ENCODE measurements at regions not wholly inside any gene's neighbourhood (a gene's known extent, or its start where the extent isn't known, plus 50 kb on each side); places are given as distances from the start of the nearest gene placed in this dataset.
"Not testable (repeated sequence)": the region's sequence is repeated elsewhere in the genome, so short reads cannot be mapped to it uniquely, and the experiment has no call there.

DNA sequence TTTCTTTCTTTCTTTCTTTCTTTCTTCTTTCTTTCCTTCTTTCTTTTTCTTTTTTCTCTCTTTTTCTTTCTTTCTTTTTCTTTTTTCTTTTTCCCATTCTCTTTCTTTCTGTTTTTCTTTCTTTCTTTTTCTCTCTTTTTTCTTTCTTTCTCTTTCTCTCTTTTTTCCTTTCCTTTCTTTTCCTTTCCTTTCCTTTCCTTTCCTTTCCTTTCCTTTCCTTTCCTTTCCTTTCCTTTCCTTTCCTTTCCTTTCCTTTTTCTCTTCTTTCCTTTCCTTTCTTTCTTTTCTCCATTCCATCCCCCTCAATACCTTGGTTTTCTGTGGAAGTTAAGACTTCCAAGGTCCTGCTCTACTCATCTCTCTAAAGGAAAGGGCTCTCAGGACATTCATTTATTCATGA lies 102.8 kb upstream of the CLNK start:
- no peak overlapping the region for H3K4me3 ChIP-seq (ENCODE audit: low read length)
- TF ChIP-seq, protein P1, sequence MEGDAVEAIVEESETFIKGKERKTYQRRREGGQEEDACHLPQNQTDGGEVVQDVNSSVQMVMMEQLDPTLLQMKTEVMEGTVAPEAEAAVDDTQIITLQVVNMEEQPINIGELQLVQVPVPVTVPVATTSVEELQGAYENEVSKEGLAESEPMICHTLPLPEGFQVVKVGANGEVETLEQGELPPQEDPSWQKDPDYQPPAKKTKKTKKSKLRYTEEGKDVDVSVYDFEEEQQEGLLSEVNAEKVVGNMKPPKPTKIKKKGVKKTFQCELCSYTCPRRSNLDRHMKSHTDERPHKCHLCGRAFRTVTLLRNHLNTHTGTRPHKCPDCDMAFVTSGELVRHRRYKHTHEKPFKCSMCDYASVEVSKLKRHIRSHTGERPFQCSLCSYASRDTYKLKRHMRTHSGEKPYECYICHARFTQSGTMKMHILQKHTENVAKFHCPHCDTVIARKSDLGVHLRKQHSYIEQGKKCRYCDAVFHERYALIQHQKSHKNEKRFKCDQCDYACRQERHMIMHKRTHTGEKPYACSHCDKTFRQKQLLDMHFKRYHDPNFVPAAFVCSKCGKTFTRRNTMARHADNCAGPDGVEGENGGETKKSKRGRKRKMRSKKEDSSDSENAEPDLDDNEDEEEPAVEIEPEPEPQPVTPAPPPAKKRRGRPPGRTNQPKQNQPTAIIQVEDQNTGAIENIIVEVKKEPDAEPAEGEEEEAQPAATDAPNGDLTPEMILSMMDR (IDR thresholded peaks at IDR 0.05; ENCODE audit: insufficient read depth, low read depth, low read length, missing control alignments) = no peak

DNA sequence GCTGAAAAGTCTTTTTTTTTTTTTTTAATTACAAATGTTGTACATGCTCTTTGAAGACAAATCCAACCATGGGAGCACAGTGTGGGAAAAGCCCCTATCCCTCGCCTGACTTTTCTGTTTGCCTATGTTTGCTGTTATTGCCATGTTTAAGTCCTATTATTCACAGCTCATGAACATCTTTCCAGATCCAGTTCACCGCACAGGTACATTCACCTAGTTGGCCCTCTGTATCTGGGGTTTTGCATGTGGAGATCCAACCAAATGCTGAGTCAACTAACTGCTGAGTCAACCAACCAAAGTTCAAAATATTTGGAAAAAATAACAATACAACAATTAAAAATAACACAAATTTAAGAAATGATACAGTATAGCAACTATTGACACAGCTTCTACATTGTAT lies 100.1 kb upstream of the CLNK start:
- TF ChIP-seq, protein P1 (IDR thresholded peaks at IDR 0.05; ENCODE audit: insufficient read depth, low read depth, low read length, missing control alignments) = no peak

More for the DNA sequence above, 102.8 kb upstream of the CLNK start:
- no peak for DNase-seq (ENCODE audit: low read depth)

DNA sequence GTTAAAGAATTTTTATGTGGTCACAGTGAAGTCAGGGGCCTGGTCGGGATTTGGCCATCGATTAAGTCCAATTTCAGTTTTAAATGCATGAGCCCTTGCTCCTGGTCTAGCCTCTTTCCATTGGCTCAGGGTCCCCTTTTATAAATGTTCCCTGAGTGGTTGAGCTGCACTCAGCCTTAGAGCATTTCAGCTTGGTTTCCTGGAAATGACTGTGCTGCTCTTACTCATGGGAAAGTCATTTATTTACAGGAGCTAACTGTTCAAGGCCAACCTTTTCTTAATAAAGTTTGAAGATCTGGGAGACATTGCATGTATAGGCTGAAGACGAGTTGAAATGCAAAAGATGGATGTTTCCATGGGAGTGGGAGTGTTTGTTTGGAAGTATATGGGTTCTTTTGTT lies 98.8 kb upstream of the CLNK start:
- TF ChIP-seq, protein P1 (IDR thresholded peaks at IDR 0.05; ENCODE audit: insufficient read depth, low read depth, low read length, missing control alignments) = no peak
- peak; percentile 68 for DNase-seq (ENCODE audit: low read depth)
- H3K4me3 ChIP-seq (ENCODE audit: low read length) = no peak overlapping the region

More for the DNA sequence above, 100.1 kb upstream of the CLNK start:
- DNase-seq (ENCODE audit: low read depth) = no peak
- H3K4me3 ChIP-seq (ENCODE audit: low read length) = no peak overlapping the region

DNA sequence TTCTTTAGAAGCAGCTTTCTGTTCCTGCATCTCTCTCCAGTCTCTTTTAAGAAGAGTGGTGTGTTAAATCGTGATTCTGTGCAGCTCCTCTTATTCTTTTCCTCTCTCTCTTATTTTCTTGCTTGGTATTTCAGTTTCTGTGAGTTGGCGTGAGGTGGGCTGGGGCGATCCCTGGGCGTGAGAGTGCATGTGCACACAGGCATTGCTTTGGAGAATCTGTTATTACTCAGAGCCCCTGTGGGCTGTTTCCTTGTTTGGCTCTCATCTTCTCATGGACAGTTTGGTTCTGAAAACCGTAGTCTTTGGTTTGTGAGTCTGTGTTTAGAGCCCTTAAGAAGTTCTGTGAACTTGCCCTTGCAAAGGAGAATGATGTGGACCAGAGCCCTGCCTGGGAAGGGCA lies 97.2 kb upstream of the CLNK start:
- H3K4me3 ChIP-seq (ENCODE audit: low read length) = no peak overlapping the region
- peak; percentile 80 for DNase-seq (ENCODE audit: low read depth)
- TF ChIP-seq, protein P1 (IDR thresholded peaks at IDR 0.05; ENCODE audit: insufficient read depth, low read depth, low read length, missing control alignments) = no peak

DNA sequence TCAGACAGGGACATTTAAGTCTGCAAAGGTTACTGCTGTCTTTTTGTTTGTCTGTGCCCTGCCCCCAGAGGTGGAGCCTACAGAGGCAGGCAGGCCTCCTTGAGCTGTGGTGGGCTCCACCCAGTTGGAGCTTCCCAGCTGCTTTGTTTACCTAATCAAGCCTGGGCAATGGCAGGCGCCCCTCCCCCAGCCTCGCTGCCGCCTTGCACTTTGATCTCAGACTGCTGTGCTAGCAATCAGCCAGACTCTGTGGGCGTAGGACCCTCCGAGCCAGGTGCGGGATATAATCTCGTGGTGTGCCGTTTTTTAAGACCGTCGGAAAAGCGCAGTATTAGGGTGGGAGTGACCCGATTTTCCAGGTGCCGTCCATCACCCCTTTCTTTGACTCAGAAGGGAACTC lies 96.2 kb upstream of the CLNK start:
- not testable (repeated sequence) for DNase-seq (ENCODE audit: low read depth); H3K4me3 ChIP-seq (ENCODE audit: low read length)

DNA sequence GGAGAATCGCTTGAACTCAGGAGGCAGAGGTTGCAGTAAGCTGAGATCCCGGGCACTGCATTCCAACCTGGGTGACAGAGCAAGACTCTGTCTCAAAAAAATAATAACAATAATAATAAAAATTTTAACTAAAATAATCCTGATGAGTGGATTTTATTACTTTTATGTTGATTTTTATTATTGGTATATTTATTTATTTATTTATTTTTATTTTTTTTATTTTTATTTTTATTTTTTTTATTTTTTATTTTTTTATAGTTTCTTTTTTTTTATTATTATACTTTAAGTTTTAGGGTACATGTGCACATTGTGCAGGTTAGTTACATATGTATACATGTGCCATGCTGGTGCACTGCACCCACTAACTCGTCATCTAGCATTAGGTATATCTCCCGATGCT lies 90.6 kb upstream of the CLNK start:
- not testable (repeated sequence) for DNase-seq (ENCODE audit: low read depth); H3K4me3 ChIP-seq (ENCODE audit: low read length)

DNA sequence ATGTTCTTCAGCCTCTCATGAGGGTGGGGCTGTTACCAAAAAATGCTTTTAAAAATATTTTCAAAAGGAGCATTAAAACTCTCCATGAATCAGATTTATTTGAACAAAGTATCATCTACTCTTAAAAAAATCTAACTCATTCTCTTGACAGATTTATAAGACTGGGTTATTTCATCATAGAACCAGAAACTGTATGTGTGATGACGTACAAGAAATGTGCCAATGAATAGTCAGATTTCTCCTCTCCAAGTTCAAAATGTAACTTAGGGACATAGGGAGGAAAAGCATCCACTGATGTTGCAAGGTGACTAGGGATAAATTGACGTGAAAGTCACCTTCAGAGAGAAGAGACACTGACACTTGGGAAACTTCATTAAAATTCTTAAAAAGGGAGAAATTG lies 89.1 kb upstream of the CLNK start:
- TF ChIP-seq, protein P1 (IDR thresholded peaks at IDR 0.05; ENCODE audit: insufficient read depth, low read depth, low read length, missing control alignments) = no peak
- H3K4me3 ChIP-seq (ENCODE audit: low read length) = no peak overlapping the region
- no peak for DNase-seq (ENCODE audit: low read depth)

DNA sequence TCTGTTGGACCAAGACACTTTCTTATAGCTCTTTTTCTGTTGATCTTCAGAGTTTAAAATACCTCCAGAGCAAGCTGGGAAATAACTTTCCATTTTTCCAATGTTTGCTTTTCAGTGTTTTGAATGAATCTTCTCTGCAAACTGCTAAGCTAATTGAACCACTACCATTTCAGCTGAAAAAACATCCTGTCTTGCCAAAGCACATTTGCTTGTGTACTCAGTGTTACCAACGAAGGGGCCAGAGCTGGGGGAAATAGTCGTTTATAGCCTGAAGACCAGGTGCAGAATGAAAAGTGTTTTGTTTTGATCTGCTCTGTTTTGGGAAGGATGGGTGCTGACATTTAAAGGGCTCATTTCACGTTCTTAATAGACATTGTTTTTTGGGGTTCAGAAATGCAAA lies 88.4 kb upstream of the CLNK start:
- DNase-seq (ENCODE audit: low read depth) = no peak
- no peak overlapping the region for H3K4me3 ChIP-seq (ENCODE audit: low read length)
- TF ChIP-seq, protein P1 (IDR thresholded peaks at IDR 0.05; ENCODE audit: insufficient read depth, low read depth, low read length, missing control alignments) = no peak
